ENCODE measurements at regions not wholly inside any gene's neighbourhood (a gene's known extent, or its start where the extent isn't known, plus 50 kb on each side); places are given as distances from the start of the nearest gene placed in this dataset.
"Not testable (repeated sequence)": the region's sequence is repeated elsewhere in the genome, so short reads cannot be mapped to it uniquely, and the experiment has no call there.

DNA sequence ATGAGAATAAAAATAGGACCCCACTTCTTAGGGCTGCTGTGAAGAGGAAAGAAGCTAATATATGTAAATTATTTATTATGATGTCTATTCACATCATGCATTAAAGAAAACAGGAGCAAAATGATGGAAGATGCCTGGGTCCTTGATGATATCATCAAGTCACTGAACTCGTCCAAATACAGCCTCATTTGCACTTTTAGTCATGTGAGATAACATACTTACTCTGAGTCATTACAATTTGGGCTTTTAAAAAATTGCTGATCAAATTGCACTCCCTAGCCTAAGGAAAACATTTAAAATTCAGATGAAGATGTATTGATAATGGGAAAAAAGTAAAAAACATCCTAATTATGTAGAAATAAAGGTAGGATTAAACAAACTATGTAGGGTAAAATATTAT, 302.7 kb upstream of the CCL2 start:
- in situ Hi-C loops (cut with HindIII; ENCODE audit: low sequenced_read_pairs), result no loop called here

- in situ Hi-C loops (cut with HindIII; ENCODE audit: low sequenced_read_pairs), result no loop called here
Observed at GRCh38 chr17:33954597-33954996, 300.5 kb upstream of the CCL2 start.

DNA sequence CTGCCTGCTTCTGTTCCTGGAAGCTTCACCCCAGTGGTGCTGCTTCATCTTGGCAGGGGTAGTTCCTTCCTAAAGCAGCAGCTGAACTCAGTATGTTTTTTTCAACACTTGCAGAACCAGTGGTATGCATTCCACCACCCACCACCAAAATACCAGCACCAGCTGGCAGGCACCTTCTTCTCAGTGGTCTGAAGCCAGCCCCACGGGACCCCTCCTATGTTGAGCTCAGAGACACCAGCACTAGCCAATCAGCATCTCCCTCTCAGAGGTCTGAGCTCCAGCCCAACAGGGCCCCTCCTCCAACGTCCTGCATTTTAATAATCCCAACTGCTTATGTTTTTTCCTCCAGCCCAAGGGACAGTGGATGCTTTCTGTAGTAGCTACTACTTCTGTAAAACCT, 299.6 kb upstream of the CCL2 start:
- in situ Hi-C loops (cut with HindIII; ENCODE audit: low sequenced_read_pairs), result no loop called here

- in situ Hi-C loops (cut with HindIII; ENCODE audit: low sequenced_read_pairs), result not testable (repeated sequence)
Observed at GRCh38 chr17:33959098-33959497, 296.0 kb upstream of the CCL2 start.

DNA sequence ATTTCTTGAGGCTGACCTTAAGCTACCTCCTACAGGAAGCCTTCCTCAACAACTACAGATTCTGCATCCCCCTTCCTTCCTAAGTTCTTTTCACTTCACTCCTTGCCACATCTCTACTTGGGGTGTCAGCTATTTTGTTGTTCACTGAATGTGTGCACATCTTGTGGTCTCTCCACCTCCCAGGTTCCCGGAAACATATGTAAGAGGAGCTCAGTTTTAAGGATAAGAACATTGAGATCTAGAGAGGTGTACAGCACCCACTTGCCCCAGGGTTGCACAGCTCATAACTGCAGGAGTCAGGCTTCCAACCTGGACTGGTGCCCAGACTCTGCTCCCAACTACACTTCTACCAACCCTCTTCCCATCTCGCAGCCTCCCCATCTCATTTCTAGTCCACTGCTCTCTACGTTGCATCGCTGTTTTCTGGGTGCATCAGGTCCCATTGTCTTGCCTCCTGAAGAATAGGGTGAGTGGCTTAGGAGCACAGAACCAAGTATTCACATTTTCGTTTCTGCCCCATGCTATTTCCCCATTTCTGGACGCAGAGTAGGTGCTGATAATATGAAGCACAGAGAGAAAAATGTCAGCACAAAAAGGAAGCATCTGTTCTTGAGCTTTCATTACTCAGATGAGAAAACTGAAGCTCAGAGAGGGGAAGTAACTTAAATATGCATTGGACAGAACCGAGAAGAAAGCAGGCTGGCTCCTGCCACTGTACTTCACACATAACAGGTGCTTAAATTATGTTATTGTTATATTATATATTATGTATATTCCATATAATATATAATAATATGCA, 292.0 kb upstream of the CCL2 start:
- in situ Hi-C loops (cut with HindIII; ENCODE audit: low sequenced_read_pairs), result no loop called here

DNA sequence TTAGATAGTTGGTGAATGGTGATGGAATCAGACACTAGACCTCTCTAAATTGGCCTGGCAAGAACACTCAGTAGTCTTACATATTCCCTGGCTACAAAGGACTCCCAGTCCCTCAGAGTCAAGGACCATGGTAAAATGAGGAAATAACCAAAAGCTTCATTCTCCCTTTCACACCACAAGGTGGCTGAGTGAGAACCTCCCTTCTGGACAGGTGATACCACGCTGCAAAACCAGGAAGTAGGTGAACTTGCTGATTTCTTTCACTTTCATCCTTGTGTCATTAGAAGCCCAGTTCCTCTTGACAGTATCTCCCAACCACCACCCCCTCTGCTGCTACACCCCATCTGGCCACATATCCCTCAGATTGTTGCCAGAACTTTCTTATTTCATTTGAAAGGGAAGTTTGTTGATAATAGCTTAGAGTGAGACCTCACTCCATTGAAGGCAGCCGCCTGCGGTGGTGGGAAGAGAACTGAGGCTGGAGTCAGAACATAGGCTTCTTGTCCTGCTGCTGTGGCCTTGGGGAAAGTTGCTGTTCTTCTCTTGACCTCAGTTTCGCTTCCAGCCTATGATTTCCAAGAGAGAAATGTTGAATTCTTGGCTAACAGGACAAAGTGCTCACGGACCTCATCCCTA, 290.6 kb upstream of the CCL2 start:
- in situ Hi-C loops (cut with HindIII; ENCODE audit: low sequenced_read_pairs), result no loop called here

DNA sequence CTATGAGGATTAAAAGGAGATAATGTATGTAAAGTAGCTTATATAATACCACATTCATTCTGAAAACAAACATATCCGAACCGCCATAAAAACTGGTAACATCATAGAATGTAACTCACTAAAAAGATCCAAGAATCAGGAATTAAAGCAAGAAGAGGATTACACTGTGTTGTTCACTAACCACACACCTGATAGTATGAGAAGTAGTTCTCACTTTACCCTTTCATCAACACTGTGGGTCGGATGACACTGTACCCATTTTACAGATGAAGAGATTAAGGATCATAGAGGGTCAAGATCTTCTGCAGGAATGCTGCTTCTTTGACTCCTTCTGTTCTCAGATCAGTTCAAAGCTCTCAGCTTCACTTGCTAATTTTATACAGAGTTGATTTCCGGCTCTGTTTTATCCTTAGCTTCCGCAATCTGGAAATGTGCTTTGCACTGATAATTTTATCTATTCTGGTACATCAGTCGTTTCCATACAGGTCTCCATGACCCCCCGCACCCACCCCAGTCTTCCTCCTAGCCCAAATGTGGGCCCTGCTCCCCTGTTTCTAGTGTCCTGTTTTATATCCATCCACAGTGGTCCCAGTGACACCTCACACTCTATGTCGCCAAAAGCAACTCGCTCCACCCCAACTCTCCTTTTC, 288.6 kb upstream of the CCL2 start:
- in situ Hi-C loops (cut with HindIII; ENCODE audit: low sequenced_read_pairs), result no loop called here

DNA sequence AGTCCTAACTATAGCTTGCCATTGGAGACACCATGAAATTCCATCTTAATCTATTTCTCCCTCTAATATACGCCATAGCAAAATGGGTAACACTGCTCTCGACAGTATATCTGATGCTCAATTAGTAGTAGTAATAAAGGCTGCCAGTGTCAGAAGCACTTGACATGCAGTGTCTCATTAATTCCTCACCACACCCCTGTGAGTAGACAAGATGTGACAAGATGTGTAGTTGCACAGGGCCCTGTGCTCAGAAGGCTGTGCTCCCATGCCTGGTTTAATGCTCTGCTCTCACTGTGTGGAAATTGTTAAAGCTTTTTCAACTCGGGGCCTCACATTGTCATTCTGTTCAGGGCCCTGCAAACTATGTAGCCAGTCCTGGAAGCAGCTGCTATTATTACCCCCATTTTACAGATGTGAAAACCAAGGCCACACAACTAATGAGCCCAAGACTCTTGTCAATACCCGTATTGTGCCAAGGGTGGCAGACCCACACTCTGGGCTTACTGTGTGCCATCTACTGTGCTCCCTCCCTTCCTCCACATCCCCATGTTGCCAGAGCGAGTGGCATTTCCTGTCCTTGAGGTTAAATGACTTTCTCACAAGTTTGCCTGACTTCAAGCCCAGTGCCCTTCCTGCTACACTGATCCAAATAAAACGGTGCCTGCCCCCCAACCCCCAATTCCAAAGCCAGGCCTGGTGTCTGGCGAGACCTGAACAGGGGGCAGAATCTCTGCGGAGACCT, 287.3 kb upstream of the CCL2 start:
- in situ Hi-C loops (cut with HindIII; ENCODE audit: low sequenced_read_pairs), result no loop called here

- in situ Hi-C loops (cut with HindIII; ENCODE audit: low sequenced_read_pairs), result no loop called here
Observed at GRCh38 chr17:33968350-33969044, 286.6 kb upstream of the CCL2 start.

- in situ Hi-C loops (cut with HindIII; ENCODE audit: low sequenced_read_pairs), result no loop called here
Observed at GRCh38 chr17:33970279-33970678, 284.8 kb upstream of the CCL2 start.

- in situ Hi-C loops (cut with HindIII; ENCODE audit: low sequenced_read_pairs), result no loop called here
Observed at GRCh38 chr17:33972763-33973162, 282.3 kb upstream of the CCL2 start.

DNA sequence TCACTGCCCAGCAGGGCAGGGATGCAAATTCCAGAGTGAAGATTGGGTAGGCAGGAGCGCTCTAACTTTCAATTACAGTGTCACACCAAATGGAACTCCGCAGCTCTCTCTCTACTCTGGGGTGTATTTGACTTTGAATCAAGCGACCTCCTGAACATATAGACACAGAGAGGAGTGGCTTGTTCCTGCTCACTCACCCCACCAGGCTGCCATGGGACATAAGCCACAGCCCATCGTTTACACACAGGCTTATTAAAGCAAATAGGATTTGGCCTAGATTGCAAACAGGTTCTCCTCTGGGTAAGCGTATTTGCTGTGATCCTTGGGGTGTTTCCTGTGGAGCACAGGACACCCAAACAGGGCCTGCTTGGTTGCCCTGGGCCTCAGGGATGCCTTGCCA, 281.6 kb upstream of the CCL2 start:
- in situ Hi-C loops (cut with HindIII; ENCODE audit: low sequenced_read_pairs), result no loop called here

GRCh38 chr17:33974276-33974675, 280.8 kb upstream of the CCL2 start:
- in situ Hi-C loops (cut with HindIII; ENCODE audit: low sequenced_read_pairs), result no loop called here

DNA sequence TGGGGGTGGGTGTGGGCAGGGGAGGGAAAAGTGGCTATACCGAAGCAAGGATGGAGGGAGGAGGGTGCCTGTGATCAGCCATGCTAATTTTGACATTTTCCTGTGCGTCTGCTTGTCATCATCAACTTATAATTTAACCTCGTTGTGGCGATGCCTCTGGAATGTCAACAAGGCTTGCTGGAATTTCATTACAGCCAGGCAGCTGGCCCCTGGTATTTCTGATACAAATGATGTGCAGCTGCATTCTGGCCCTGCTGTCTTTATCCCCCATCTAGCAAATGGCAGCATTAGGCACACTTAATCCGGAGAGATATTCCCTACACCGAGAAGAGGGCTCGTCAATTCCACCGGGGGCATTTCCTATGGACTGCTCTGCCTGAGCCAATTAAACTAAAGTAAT, 278.3 kb upstream of the CCL2 start:
- in situ Hi-C loops (cut with HindIII; ENCODE audit: low sequenced_read_pairs), result no loop called here

GRCh38 chr17:33977729-33978514, 277.2 kb upstream of the CCL2 start:
- in situ Hi-C loops (cut with HindIII; ENCODE audit: low sequenced_read_pairs), result no loop called here

DNA sequence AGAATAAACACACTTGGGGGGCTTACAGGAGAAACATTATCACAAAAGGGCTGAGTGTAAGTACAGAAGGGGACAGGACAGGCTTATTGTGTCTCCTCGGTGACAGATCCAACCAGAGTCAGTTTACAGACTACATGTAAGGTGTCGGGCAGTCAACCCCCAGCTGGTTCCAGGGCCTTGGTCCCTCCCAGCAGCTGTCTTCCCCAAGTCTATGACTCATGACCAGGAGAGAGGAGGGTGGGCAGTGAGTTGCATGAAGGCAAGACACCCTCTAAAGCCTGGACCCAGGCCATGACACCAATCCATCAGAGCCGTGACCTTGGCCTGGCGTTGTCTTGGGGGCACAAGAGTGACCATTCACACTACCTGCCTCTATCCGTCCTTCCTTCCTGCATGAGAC, 276.2 kb upstream of the CCL2 start:
- in situ Hi-C loops (cut with HindIII; ENCODE audit: low sequenced_read_pairs), result no loop called here

- in situ Hi-C loops (cut with HindIII; ENCODE audit: low sequenced_read_pairs), result no loop called here
Observed at GRCh38 chr17:33980193-33980592, 274.9 kb upstream of the CCL2 start.

DNA sequence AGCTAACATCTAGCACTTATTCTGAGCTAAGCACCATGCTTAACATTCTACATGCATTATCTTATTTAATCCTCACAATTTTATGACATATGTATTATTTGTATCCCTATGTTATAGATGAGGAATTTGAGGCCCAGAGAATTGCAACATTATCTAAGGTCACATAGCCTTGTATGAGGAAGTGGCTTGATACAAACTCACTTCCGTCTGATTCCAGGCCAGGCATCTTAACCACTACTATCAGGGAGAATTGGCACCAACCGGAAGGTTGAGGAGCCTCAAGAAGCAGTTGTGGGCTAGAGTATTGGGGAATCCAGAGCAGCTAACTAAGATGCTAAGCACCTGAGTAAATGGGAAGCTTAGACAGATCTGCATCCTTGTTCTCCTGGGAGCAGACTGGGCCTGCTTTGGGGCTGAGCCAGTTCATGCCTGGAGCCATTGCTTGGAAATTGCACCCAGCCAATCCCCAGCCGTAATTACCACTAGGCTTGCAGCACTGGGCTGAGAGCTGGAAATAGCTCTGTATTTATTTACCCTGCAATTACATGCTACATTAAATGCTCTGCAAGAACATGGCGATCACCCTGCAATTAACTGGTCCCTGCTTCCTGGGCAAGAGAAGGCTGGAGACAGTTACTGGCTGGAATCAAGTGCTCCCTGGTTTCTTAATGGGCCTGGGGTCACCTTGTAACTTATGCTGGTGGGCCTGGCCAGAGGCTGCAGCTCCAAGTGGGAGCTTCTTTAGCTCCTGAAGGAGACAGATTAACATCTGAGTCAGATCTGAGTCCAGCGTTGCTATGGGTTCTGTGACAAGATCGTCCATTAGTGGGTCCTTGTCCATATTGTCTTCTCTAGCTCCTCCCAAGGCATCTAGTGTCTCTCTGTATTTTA, 273.1 kb upstream of the CCL2 start:
- in situ Hi-C loops (cut with HindIII; ENCODE audit: low sequenced_read_pairs), result no loop called here

- in situ Hi-C loops (cut with HindIII; ENCODE audit: low sequenced_read_pairs), result no loop called here
Observed at GRCh38 chr17:33982909-33983308, 272.2 kb upstream of the CCL2 start.
